ENCODE measurements at regions not wholly inside any gene's neighbourhood (a gene's known extent, or its start where the extent isn't known, plus 50 kb on each side); places are given as distances from the start of the nearest gene placed in this dataset.
"Not testable (repeated sequence)": the region's sequence is repeated elsewhere in the genome, so short reads cannot be mapped to it uniquely, and the experiment has no call there.

DNA sequence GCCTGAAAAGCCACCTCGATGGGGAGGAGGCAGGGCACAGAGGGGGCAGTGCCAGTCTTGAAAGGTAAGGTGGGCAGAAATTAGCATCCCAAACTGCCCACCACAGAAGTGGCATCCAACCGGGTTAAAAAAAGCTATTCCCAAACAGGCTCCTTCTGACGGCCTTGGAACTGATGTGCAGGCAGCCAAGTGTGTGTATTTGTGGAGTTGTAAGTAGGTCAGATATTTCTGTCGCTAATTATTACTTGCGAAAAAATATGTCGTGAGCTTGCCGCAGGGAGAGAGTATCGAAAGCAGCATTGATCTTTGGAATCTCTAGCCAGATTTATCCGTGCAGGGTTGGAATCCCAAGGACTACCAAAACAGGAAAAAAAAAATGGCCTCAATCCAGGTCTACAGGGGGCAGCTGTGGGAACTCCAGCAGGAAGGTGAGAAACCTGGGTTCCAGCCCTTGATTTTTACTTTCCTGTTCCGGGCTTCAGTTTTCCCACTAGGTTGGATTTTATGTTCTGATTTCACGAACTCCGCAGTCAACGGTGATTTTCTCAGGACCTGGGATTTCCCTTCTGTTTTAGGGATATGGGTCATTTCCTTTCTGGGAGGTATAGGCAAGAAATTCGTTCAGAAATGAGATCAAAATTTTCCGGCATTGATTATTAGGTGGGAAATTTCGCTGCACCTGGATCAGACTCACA lies 200.8 kb downstream of the RGS3 start:
- no peak for DNase-seq (ENCODE audit: low read depth in 2 of 2)

DNA sequence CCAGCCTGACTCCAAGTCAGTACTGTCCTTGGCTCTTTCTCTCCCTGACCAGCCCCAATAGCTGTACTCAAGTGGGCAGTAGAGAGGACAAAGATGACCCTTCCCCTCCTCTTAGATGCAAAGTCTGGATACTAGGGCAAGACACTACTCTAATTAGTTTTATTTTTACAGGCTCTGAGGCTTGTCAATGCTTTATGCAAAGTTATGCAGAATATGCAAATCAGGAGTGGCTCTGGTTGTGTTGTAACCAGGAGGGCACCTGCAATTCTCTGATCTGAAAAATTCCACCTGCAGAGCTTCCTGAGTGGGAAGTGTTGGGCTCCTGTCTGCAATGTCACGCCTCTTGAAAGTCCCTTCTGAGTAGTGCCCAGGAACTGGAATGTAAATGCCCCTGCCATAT lies 201.5 kb downstream of the RGS3 start:
- DNase-seq (ENCODE audit: low read depth in 2 of 2) = no peak

DNA sequence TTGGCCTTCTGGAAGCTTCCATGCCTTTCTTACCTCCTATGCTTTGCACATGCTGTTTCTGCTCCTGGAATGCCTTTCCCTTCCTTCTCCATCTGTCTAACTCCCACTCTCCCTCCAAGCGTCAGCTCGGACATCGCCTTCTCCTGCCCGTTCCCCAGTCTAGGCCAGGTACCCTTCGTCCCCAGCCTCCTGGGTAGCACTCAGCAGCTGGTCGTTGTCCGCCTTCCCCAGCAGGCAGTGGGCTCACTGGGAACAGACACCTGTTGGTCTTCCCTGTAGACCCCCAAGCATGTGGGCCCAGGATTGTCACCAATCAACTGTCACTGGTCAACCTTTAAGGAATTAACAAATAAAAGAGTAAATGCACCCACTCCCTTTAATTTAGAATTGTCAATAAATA lies 202.2 kb downstream of the RGS3 start:
- no peak for DNase-seq (ENCODE audit: low read depth in 2 of 2)

DNA sequence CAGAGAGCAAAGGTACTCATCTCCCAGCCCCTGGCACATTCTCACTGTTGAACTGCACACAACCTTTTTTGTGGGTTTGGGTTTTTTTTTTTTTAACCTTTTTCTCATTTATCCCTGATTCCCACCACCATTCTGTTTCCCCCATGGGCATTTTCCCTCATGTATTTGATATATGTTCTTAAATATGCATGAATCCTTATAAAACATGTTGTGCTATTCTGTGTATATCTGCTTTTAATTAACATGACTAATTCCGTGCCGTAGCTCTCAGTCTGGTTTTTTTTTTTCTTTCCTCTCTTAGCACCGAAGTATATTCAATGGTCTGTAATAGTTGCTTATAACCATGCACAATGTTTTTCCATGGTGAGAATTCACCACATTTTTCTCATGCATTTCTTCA lies 204.5 kb downstream of the RGS3 start:
- no peak for DNase-seq (ENCODE audit: low read depth in 2 of 2)

DNA sequence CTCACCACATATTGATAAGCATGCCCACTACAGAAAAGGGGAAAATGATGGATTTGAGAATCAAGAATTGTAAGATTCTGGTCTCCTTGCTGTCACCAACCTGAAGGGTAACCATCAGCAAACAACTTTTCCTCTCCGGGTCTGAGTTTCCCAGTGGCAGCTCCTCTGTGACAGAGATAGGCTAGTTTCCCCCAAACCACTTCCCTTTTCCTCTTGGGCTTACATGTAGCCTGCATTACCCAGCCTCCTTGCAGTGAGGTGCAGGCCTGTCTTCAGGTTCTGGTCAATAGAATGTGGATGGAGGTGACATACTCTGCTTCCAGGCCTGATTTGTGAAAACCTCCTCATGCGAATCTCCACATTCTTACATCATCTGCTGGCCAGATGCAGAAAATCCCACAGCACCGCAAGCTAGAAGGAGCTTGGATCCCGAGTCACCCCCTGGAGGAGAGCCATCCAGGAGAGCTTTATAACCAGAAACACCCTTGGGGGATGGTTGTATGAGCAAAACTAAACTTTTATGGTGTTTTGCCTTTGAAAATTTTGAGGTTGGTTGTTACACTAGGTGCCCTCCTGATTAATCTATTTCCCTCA lies 206.1 kb downstream of the RGS3 start:
- no peak for DNase-seq (ENCODE audit: low read depth in 2 of 2)

DNA sequence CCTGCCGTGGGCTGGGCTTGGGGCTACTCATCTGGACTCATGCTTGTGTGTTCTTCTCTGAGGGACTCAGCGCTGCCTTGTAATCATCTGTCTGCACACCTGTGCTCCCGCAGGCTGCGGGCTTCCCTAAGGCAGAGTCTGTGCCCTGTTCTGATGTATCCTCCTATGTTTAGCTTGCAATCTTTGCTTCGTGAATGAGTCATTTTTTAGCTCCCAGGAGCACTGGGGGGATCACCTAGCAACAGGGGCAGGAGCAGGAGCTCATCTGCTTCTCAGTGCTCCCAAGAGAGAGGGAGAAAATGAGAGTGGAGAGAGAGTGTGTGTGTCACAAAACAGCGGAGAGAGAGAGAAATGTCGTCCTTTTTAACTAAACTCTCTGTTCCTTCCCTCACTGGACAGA lies 202.4 kb upstream of the ZNF618 start:
- DNase-seq (ENCODE audit: low read depth in 2 of 2) = no peak

DNA sequence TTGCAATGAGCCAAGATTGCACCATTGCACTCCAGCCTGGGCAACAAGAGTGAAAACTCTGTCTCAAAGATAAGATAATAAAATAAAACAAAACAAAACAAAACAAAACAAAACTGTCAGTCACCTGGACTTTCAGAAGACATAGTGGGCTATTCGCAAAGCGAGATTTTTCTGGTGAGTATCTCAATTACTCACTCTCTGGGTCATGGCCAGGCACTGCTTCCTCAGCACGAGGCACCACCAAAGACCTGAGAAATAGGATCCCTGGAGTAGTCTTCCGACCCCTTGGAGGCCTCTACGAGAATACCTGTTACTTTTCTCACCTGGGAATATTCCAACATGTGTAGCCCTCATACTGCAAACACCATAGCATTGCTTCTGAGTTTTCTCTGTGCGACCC lies 201.7 kb upstream of the ZNF618 start:
- DNase-seq (ENCODE audit: low read depth in 2 of 2) = no peak

DNA sequence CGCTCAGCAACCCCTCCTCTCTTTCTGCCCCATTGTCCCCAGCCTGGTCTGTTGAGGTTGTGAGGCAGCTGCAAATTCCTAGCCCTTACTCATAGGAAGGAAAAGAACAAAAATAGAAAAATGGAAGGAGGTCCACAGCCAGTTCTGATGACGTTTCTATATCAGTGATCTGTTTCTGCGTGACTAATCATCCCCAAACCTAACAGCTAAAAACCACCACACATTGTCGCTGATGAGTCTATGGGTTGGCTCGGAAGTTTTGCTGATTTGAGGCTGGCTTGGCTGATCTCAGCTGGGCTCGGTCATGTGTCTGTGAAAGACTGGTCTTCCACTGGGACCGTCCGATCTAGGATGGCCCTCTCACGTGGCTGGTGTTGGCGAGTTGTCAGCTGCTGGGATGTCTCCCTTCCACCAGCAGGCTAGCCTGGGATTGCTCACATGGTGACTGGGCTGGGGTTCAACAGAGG lies 200.6 kb upstream of the ZNF618 start:
- DNase-seq (ENCODE audit: low read depth in 2 of 2) = no peak

DNA sequence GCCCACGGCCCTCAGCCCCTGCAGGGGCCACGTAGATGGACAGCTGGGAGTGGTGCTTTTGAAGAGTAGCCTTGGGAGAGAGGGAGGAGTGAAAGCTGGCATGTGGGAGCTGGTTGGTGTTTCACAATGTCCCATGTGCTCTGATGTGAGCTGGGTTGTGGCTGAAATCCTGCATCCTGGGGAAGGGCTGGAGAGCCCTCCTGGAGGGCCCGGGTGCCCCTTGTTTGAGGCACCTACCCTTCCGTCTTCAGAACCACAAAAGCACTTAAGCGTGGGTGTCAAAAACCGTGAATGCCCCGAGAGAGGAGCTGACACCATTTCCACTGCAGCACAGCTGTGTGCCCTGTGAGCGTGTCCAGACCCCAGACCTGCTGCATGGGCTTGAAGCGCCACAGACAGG lies 199.1 kb upstream of the ZNF618 start:
- no peak for DNase-seq (ENCODE audit: low read depth in 2 of 2)

DNA sequence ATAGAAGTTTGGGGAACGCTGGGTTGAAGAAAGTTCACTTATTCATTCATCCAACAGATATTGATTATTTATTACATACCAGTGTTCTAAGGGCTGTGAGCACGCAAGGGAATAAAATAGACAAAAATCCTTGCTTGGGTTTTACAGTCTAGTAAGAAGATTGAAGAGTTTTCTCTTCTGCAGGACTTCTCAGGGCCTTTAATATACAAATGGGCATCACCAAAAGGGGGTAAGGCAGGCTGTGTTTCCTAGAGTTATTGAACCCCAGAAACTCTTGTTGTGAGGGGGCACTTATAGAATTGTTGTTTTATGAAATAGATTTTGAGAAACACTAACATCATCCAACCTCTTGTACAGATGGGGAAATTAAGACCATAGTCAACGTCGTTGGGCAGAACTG lies 198.5 kb upstream of the ZNF618 start:
- no peak for DNase-seq (ENCODE audit: low read depth in 2 of 2)

DNA sequence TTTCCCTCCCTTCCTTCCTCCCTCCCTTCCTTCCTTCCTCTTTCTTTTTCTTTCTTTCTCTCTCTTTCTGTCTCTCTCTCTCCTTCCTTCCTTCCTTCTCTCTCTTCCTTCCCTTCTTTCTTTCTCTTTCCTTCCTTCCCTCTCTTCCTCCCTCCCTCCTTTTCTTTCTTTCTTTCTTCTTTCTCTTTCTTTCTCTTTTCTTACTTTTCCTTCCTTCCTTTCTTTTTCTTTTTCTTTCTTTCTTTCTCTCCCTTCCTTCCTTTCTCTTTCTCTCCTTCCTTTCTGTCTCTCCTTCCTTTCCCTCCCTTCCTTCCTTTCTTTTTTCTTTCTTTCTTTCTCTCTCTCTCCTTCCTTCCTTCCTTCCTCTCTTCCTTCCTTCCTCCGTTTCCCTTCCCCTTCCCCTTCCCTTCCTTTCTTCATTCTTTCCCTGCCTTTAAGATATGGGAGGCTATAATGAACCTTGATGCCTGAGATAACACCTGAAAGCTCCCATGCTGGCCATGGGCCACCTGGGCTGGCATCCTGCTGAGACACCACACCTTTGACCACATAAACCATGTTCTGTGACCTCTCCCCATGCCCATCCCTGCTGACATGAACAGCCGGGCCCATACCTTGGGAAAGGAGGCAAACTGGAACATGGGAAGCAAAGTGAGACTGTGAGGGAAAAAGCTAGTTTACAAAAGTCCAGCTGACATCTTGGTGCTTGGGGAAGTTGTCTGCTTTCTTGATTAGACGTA lies 197.8 kb upstream of the ZNF618 start:
- DNase-seq (ENCODE audit: low read depth in 2 of 2) = no peak

DNA sequence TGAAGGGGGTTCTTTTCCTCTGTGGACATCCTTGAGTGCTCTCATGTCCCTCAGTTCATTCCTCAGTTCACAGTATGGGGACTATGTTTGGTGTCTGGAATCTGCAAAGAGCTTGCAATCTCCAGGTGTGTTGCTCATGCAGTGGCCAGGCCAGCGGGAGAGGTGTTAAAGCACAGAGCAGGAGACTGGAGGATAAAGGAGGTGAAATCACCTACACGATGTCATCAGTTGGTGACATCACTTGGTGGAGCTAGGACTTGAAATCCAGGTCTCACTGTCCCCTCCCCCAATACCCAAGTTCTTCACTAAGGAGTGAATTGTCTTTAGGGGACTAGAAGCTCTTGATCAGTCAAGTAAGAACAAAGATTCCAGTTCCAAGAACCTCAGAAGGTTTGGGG lies 197.3 kb upstream of the ZNF618 start:
- no peak for DNase-seq (ENCODE audit: low read depth in 2 of 2)

DNA sequence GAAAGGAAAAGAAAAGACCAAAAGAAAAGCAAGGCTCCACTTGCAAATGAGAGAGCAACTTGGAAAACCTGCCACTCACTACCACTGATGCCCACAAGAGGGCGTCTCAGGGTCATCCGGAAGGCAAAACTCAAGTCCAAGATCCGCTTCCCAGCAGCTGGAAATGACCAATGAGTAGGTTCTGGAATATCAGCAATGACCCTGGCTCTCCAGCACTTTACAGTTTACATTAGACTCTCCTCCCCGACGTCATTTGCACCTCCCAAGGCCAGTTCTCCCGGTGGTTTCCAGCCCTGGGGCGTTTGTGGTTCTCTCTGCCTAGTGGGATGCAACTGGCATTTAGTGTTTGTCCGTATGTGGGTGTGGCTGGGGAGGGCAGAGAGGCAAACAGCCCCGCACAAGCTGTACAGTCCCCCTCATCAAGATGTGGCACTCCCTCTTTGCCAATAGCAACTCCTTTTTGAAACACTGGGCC lies 193.8 kb upstream of the ZNF618 start:
- DNase-seq (ENCODE audit: low read depth in 2 of 2) = peak in 1 of 2 donors; percentile 2

DNA sequence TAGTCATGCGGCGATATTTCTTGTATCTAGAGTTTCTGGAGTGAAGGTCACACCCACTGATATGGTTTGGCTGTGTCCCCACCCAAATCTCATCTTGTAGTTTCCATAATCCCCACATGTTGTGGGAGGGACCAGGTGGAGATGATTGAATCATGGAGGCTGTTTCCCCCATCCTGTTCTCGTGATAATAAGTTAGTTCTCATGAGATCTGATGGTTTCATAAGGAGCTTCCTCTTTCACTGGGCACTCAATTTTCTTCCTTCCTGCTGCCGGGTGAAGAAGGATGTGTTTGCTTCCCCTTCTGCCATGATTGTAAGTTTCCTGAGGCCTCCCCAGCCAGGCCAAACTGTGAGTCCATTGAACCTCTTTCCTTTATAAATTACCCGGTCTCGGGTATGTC lies 190.5 kb upstream of the ZNF618 start:
- DNase-seq (ENCODE audit: low read depth in 2 of 2) = not testable (repeated sequence)

DNA sequence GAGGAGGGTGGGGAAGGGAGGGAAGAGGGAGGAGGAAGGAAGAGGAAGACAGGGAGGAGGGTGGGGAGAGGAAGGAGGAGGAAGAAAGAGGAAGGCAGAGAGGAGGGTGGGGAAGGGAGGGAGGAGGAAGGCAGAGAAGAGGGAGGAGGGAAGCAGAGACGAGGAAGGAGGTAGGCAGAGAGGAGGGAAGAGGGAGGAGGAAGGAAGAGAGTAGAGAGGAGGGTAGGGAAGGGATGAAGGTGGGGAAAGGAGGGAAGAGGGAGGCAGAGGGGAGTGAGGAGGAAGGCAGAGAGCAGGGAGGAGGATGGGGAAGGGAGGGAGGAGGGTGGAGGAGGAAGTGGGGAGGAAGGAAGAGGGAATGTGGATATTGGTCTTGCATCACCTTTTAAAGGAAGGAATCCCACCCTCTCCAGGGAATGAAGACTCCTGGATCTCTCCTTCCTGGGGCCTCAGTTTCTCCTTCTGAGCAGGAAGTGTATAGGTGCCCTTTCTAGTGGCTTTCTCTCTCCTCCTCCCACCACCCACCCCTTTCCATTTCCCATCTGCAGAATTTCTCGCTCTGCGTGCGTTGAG lies 188.9 kb upstream of the ZNF618 start:
- no peak for DNase-seq (ENCODE audit: low read depth in 2 of 2)

DNA sequence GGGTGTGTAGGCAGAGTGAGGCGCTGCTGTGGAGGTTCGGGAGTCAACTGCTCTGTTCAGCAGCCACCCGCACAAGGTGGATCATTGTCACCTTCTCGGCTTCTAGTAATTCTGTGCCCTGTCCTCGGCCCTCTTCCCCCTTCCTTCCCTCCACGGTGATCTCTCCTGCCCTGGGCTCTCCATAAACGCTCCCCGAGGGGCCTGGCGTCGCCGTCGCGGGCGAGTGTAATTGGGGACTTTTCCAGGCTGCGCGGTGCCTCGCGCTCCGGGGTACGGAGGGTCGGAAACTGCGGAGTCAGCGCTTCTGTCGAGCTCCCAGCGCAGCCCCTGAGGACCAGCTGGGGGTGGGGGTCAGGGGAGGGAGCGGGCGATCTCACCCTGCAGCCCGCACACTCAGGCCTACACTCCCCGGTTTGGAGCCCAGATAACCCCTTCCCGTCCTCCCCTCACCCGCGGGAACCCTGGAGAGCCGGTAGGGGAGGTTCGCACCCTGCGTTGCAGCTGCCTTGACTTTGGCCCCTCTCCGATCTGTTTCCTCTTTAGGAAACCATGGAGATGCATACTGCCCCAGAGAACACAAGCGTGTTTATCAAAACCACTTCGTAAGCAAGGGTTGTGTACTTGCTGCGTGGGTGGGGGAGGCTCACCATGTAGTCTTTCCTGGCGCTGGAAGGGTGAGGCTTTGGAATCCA lies 188.3 kb upstream of the ZNF618 start:
- no peak for DNase-seq (ENCODE audit: low read depth in 2 of 2)

DNA sequence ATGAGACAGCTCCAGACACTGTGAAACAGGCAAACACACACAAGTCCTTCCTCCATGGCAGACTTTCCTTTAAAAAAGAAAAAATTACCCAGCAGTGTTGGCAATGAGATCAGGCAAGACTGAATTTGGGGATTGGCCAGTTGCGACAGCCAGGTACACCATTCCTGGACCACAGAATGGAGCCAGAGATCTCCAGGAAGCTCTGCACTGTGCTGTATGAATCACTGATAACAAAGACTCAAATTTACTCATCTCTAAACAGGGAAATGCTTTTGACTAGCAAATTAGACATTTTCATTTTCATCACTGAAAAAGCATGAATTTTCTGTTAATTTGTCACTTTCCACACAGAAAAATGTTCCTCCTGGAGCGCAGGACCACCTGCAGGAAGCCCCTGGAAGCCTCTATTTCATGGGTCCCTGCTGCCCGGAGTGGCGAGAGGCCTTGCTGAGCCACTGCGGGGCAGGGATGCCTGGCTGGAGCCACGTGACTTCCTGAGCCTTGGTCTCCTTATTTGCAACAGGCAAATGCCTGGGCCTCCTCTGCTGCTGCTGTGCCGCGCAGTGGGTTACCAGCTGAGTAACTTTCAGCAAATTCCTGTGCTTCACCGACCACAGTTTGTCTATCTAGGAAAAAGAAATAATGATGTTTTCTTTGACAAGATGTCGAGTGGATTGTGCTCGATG lies 185.9 kb upstream of the ZNF618 start:
- DNase-seq (ENCODE audit: low read depth in 2 of 2) = no peak

DNA sequence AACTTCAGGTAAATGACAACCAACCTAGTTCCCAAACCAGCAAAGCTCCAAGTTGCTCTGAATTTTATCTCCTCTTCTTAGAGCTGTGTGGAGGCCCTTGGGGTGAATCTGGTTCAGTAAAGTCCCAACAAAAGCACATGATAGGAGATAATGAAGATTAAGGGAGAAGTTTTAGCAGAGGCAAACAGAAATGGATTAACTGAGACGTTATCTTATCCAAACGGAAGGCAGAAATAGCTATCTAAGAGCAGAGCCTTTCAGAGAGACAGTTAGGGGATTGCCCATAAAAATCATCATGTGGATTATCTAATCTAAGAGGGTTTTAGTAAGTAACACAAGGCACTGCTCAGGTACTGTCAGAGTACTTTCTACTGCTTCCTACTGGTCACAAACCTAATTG lies 183.9 kb upstream of the ZNF618 start:
- DNase-seq (ENCODE audit: low read depth in 2 of 2) = no peak

DNA sequence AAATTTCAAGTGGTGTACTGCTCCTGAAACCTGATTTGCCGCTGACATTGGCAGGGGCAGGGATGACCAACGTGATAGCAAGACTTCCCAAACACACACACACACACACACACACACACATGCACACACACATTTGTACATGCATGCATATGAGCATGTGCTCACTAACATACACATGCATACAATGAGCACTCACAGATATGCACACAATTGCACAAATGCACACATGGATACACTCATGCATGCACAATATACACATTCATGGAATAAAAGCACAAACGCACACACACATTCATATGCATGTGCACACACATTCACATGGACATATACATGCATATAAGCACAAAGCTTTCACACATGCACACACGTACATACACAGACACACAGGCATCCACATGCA lies 181.2 kb upstream of the ZNF618 start:
- DNase-seq (ENCODE audit: low read depth in 2 of 2) = no peak

DNA sequence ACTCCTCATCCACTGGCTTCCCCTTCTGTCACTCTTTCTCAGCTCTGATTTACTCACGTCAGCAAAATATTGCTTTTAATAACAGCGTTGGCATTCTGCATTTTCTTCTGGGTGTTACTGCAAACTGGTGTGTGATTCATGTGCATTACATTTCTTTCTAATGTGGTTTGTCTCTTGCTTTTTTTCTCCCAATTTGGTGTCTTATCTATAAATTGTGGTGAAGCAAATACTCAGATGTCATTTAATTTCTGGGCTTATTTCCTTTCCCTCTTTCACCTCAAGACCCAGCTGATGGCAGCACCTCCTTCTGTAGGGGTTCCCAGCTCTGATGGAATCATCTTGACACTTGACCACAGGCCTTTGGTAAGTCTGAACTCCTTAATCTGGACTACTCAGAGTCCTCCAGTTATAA lies 180.7 kb upstream of the ZNF618 start:
- no peak for DNase-seq (ENCODE audit: low read depth in 2 of 2)

DNA sequence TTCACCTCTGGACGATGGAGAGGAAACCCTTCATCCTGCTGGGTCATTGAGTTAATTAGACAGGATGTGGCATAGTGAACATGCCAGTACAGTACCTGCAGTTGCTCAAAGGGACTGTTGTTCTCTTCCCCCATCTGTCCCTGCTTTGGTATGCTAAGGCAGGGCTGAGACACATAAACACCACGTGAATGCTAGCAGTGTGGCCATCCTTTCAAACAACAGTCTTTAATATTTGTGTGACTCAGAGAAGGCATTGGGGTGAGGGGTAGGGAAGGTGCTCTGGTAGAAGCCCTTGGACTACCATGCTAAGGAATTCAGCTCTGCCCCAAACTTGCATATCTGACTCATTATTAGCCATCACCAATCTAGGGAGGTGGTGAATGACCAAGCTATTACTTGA lies 180.2 kb upstream of the ZNF618 start:
- no peak for DNase-seq (ENCODE audit: low read depth in 2 of 2)

All from stimulated activated CD8-positive, alpha-beta memory T cell treated with anti-CD3 and anti-CD28 coated beads, Interleukin-2, amount 100 ng/mL, for 1 hour (primary cell).